ENCODE measurements at regions not wholly inside any gene's neighbourhood (a gene's known extent, or its start where the extent isn't known, plus 50 kb on each side); places are given as distances from the start of the nearest gene placed in this dataset.

GRCh38 chr1:68293609-68294366, 61.5 kb upstream of the WLS start:
- BruUV-seq (replicated peaks), result no TSS peak
- intact Hi-C loops (cut with micrococcal nuclease; ENCODE audit: unreplicated experiment), result no loop called here

More at GRCh38 chr1:68293609-68294366, 61.5 kb upstream of the WLS start:
- H3K27ac ChIP-seq (ENCODE audit: extremely low read length, insufficient read depth, low read length), result no peak overlapping the region
- POLR2A ChIA-PET, result no interaction called here
- H2AFZ ChIP-seq (ENCODE audit: low read length), result no peak overlapping the region
- DNase-seq (ENCODE audit: low spot score) (no peak), FAIRE-seq (no peak), ATAC-seq (no peak)
- H4K20me1 ChIP-seq (ENCODE audit: insufficient read depth, low read length), result no peaks in the 10 kb centered on the region
- no peaks in the 10 kb centered on the region for H3K36me3 ChIP-seq (replicated peaks in 1 of 2; ENCODE audit: control insufficient read depth in 1 of 2, insufficient read depth in 2 of 2, low read length in 2 of 2)
- no peaks in the 10 kb centered on the region for H3K79me2 ChIP-seq (ENCODE audit: insufficient read depth, low read length)
- H3K9me3 ChIP-seq (ENCODE audit: low read length), result no peaks in the 10 kb centered on the region
- CTCF ChIA-PET (ENCODE audit: low intra/inter-chr PET ratio, low total read pairs), result no interaction called here
- no peak overlapping the region for H3K4me3 ChIP-seq (replicated peaks in 1 of 3; ENCODE audit: insufficient read depth in 1 of 3, low read depth in 2 of 3, low read length in 3 of 3)
- 43% methylated on average over 19 of the region's 19 CpGs for WGBS (ENCODE audit: low lambda C conversion rate)
- H3K9ac ChIP-seq (ENCODE audit: insufficient read depth, low read depth, low read length), result no peak overlapping the region
- H3K27me3 ChIP-seq (ENCODE audit: control insufficient read depth in 1 of 2, insufficient read depth in 2 of 2, low read length in 2 of 2), result peaks cover 0 to 5% of the 10 kb centered on the region in 2 experiments; a peak in 2 of 5 replicates
- H3K4me1 ChIP-seq (ENCODE audit: insufficient read depth, low read length), result no peaks in the 10 kb centered on the region
- no peak for TF ChIP-seq ARID2 (CRISPR knock-in tag; IDR thresholded peaks at IDR 0.05; ENCODE audit: borderline replicate concordance)
- no peak for TF ChIP-seq EED (CRISPR knock-in tag; IDR thresholded peaks at IDR 0.05)
- TF ChIP-seq NBN (conservative IDR thresholded peaks at IDR 0.05), result no peak
- TF ChIP-seq UBTF (CRISPR knock-in tag; IDR thresholded peaks at IDR 0.05), result no peak
- TF ChIP-seq DMAP1 (CRISPR knock-in tag; IDR thresholded peaks at IDR 0.05), result no peak
- no peak for TF ChIP-seq ZFP82 (CRISPR knock-in tag; IDR thresholded peaks at IDR 0.05; ENCODE audit: borderline replicate concordance)
- no peak for TF ChIP-seq ZNF580 (CRISPR knock-in tag; IDR thresholded peaks at IDR 0.05; ENCODE audit: borderline replicate concordance, low read depth)
- no peak for TF ChIP-seq CBFB (CRISPR knock-in tag; IDR thresholded peaks at IDR 0.05)
- TF ChIP-seq ZBTB2 (CRISPR knock-in tag; IDR thresholded peaks at IDR 0.05; ENCODE audit: low read depth), result no peak
- no peak for TF ChIP-seq KLF15 (CRISPR knock-in tag; IDR thresholded peaks at IDR 0.05; ENCODE audit: borderline replicate concordance)
- no peak for TF ChIP-seq TBL1XR1 (IDR thresholded peaks at IDR 0.05; ENCODE audit: borderline replicate concordance, low read length, partially characterized antibody)
- TF ChIP-seq ZNF563 (CRISPR knock-in tag; IDR thresholded peaks at IDR 0.05), result no peak
- no peak for TF ChIP-seq STAT5B (CRISPR knock-in tag; IDR thresholded peaks at IDR 0.05)
- TF ChIP-seq ZNF350 (CRISPR knock-in tag; IDR thresholded peaks at IDR 0.05; ENCODE audit: borderline replicate concordance, low read depth), result no peak
- TF ChIP-seq ZNF850 (CRISPR knock-in tag; conservative IDR thresholded peaks at IDR 0.05), result no peak
- TF ChIP-seq FOXK1 (CRISPR knock-in tag; IDR thresholded peaks at IDR 0.05; ENCODE audit: borderline replicate concordance, low read depth), result no peak
- no peak for TF ChIP-seq ISX (CRISPR knock-in tag; conservative IDR thresholded peaks at IDR 0.05)
- no peak overlapping the region for H3K4me2 ChIP-seq (ENCODE audit: low read depth, low read length)
- in situ Hi-C loops (cut with HindIII; ENCODE audit: extremely low pct_ligation_motif_present, low pct_unique_long_range_greater_than_20kb), result no loop called here
